HG02798 (cell line): ENCODE measurements at regions not wholly inside any gene's neighbourhood (a gene's known extent, or its start where the extent isn't known, plus 50 kb on each side); places are given as distances from the start of the nearest gene placed in this dataset.
"Not testable (repeated sequence)": the region's sequence is repeated elsewhere in the genome, so short reads cannot be mapped to it uniquely, and the experiment has no call there.

Experiments
- ATAC-seq: cut with Tn5 transposase; IDR thresholded peaks from one replicate; pipeline ENCODE4 v1.9.1; 2021; ENCODE audit warnings: mild to moderate bottlenecking; ENCODE audit not compliant: unreplicated experiment, poor library complexity

GRCh38 chr22:44650806-44651205 lies 51.2 kb upstream of the PRR5 start:
- ATAC-seq, result no peak

GRCh38 chr22:44648821-44649565 lies 53.0 kb upstream of the PRR5 start:
- no peak for ATAC-seq

- no peak for ATAC-seq
Observed at GRCh38 chr22:44648085-44648820, 53.8 kb upstream of the PRR5 start.

GRCh38 chr22:44647141-44647540 lies 54.9 kb upstream of the PRR5 start:
- no peak for ATAC-seq

- no peak for ATAC-seq
Observed at GRCh38 chr22:44646668-44647067, 55.3 kb upstream of the PRR5 start.

- ATAC-seq, result no peak
Observed at GRCh38 chr22:44646141-44646540, 55.9 kb upstream of the PRR5 start.

- no peak for ATAC-seq
Observed at GRCh38 chr22:44645531-44645930, 56.5 kb upstream of the PRR5 start.

GRCh38 chr22:44645083-44645482 lies 56.9 kb upstream of the PRR5 start:
- no peak for ATAC-seq

- not testable (repeated sequence) for ATAC-seq
Observed at GRCh38 chr22:44643526-44644101, 58.4 kb upstream of the PRR5 start.

- no peak for ATAC-seq
Observed at GRCh38 chr22:44642096-44642644, 59.8 kb upstream of the PRR5 start.

GRCh38 chr22:44640618-44641155 lies 61.3 kb upstream of the PRR5 start:
- no peak for ATAC-seq

- ATAC-seq, result no peak
Observed at GRCh38 chr22:44639891-44640617, 62.0 kb upstream of the PRR5 start.

GRCh38 chr22:44638971-44639760 lies 62.8 kb upstream of the PRR5 start:
- ATAC-seq, result no peak

- ATAC-seq, result not testable (repeated sequence)
Observed at GRCh38 chr22:44636502-44637206, 65.3 kb upstream of the PRR5 start.

- not testable (repeated sequence) for ATAC-seq
Observed at GRCh38 chr22:44635567-44635966, 66.4 kb upstream of the PRR5 start.

GRCh38 chr22:44634426-44635321 lies 67.3 kb upstream of the PRR5 start:
- no peak for ATAC-seq

- ATAC-seq, result no peak
Observed at GRCh38 chr22:44633647-44634046, 68.4 kb upstream of the PRR5 start.
